AG09319 (cell line): ENCODE measurements at regions not wholly inside any gene's neighbourhood (a gene's known extent, or its start where the extent isn't known, plus 50 kb on each side); places are given as distances from the start of the nearest gene placed in this dataset.
A peak's percentile ranks its signal among the peaks of the same experiment; 100 is the strongest.

Experiments
- DNase-seq: peaks from one replicate; pipeline ENCODE4 v3.0.0-alpha.2; 2010; ENCODE audit warnings: low read depth; ENCODE audit errors: extremely low read depth
- TF ChIP-seq, protein P1 (sequence below): IDR thresholded peaks from 2 replicates; pipeline ENCODE4 v1.5.1; 2011; ENCODE audit warnings: low read depth, mild to moderate bottlenecking, inconsistent platforms, low read length, moderate library complexity

DNA sequence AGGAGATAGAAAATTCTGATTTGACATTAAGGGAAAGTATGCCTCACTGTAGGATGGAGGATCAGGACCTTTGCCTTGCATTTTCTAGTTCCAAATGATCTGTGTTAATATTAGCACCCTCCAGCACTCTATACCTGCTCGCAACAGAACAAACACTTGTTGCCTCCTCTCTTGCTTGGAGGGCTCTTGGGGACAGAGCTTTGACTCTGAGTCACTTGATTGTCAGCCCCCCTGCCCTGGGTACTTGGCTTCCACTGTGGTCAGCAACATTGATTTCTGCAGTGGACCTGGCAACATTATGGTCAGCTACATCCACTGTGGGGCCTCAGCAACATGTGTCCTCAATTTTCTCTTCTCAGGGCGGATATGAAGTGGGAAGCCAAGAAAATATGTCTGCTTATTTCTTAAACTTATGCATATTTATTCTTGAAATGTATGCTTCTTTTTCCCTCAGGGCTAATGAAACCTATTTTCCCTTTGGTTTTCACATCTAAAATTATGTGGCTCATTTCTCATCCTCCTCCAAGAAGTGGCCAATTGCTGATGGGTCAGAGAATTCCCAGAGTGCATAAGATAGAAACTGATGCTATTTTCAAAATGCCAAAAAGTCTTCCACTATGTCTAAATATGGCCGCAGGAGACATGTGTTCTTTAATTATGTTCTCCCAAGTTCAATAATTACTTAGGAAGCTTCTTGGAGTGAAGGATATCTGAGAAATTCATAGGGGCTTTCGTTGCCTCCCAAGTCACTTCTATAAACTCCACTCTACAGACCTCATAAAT lies 94.6 kb upstream of the SMIM36 start:
- no peak for DNase-seq
- TF ChIP-seq, protein P1, sequence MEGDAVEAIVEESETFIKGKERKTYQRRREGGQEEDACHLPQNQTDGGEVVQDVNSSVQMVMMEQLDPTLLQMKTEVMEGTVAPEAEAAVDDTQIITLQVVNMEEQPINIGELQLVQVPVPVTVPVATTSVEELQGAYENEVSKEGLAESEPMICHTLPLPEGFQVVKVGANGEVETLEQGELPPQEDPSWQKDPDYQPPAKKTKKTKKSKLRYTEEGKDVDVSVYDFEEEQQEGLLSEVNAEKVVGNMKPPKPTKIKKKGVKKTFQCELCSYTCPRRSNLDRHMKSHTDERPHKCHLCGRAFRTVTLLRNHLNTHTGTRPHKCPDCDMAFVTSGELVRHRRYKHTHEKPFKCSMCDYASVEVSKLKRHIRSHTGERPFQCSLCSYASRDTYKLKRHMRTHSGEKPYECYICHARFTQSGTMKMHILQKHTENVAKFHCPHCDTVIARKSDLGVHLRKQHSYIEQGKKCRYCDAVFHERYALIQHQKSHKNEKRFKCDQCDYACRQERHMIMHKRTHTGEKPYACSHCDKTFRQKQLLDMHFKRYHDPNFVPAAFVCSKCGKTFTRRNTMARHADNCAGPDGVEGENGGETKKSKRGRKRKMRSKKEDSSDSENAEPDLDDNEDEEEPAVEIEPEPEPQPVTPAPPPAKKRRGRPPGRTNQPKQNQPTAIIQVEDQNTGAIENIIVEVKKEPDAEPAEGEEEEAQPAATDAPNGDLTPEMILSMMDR, result no peak

DNA sequence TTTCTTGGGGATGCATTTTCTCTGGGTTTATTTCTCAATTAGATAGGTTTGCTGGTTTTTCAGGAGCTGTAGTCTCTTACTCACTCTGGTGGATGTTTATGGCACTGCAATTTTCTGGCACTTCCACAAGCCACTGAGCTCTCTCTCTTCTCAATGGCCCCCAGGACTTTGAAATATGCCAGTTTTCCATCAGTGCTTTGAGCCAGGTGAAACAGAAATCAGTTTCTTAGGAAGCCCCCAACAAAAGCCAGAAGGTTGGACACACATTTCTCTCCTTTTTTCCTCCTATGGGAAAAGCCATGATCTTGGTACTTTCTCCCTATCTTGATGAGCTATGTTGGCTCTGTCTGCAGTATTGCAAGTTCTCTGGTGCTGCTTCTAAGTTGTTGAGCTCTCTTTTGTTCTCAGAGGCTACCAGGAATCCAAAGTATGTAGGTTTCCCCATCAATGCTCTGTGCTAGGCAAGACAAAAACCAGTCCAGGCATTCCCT lies 90.7 kb upstream of the SMIM36 start:
- TF ChIP-seq, protein P1, result peak; percentile 91
- DNase-seq, result no peak

DNA sequence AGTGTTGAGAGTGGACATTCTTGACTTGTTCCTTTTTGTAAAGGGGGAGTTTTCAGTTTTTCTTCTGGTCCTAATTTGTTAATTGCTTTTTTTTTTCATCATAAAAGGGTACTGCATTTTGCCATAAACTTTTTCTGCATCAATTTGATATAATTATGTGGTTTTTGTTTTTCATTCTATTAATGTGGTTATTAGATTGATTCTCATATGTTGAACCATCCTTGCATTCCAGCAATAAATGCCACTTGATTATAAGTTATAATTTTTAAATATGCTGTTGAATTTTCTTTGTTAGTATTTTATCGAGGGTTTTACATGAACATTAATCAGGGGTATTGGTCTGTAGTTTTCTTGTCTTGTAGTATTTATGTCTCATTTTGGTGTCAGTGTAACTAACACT lies 87.2 kb upstream of the SMIM36 start:
- DNase-seq, result no peak

DNA sequence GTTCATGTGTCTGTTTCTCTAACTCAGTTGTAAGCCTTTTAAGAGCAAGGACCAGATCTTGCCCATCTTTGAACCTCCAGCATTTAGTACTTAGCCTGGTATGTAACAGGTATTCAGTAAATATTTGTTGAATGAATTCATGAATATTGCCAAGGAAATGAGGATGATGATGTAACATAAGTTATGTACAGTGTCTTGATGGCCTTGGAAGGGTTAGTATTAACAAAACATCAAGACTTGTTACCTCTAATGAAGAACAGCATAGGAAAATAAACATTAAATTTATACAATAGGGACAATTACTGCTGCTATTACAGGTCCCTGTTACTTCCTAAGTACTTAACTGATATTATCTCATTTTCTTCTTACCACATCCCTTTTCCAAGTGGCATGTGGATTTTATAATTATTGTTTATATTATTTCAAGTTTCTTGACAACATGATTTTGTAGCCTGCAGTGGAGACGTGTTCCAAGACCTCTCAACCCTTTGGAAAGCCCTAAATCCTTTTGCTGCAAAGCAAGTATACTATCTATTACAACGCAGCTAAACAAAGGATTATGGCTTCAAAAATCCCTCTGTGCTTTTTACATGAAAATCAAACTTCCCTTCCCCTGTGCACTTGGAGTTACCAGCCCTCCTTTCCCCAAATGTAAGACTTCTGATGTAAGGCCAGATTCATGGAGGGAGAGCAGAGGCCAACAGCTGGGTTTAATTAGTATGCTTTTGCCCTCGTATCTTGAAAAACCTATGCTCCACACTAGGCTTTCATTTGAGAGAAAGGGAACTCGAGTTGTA lies 77.4 kb upstream of the SMIM36 start:
- peak; percentile 75 for DNase-seq
- TF ChIP-seq, protein P1, result no peak

More for the DNA sequence above, 87.2 kb upstream of the SMIM36 start:
- TF ChIP-seq, protein P1, result no peak

DNA sequence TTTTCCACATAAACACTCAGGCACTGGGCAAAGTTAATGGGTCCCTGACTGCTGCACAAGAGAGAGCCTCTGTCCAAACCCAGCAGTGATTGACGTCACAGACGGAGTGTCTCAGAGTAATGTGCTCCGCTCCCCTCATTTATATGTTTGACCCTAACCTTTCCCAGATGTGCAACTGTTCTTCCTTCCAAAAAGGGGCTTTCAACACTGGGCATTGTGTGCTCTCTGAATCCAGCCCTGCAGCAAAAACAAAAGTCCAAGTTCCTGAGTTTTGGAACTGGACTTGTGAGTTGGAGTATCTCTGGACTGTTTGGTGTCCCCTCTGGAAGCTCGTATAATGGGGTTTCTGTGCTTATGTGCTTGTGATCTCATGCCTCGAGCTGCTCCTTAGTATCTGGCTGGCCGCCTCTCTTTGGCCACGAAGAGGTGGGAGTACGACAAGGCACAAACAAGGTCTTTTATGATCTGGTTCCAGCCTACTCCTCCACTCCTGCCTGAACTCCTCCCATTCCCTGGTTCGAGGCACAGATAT lies 76.4 kb upstream of the SMIM36 start:
- DNase-seq, result no peak
- TF ChIP-seq, protein P1, result no peak

DNA sequence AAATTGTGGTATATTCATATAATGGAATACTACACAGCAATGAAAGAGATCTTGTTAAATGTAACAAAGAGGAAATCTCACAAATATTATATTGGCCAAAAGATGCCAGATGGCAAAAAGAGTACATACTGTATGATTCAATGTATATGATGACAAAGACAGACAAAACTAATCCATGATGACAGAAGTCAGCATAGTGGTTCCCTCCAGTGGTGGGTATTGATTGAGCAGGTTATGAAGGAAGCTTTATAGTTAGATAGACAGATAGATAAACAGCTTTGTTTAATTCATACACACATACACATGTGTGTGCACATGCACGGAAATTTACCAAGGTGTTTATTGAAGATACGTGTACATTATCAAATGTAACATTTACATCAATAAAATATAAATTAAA lies 74.4 kb upstream of the SMIM36 start:
- DNase-seq, result no peak
- TF ChIP-seq, protein P1, result no peak

DNA sequence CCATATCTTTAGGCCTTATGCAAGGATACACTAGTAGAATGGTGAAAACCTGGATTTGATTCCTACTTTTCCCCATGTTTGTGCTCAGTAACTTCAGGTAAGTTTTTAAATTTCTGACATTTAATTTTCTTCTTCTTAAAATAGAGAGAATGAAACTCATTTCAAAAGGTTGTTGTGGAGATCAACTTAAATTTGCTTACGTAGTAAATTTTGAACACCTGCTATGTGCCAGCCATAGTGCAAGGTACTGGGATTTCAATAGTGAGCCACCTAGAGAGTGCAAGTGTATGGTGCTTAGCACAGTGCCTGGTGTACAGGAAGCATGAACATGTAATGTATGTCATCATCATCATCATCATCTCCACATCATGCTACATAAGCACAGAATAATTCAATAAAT lies 73.6 kb upstream of the SMIM36 start:
- DNase-seq, result no peak

More for the DNA sequence above, 73.6 kb upstream of the SMIM36 start:
- TF ChIP-seq, protein P1, result no peak
